Vagina (tissue), 2 donors: ENCODE measurements at regions not wholly inside any gene's neighbourhood (a gene's known extent, or its start where the extent isn't known, plus 50 kb on each side); places are given as distances from the start of the nearest gene placed in this dataset.

ENCODE experiments used
- DNase-seq, 2 donors: peaks; one replicate each; pipeline ENCODE4 v3.0.0-alpha.2; 2017; ENCODE audit errors: extremely low spot score in 2 of 2
- H3K27ac ChIP-seq: fragments of 200-600 bp; sonication (generic); one replicate; pipeline ENCODE4 v1.5.1; 2019
- H3K27me3 ChIP-seq: fragments of 200-600 bp; sonication (generic); one replicate; pipeline ENCODE4 v1.5.1; 2019
- H3K36me3 ChIP-seq, 2 donors: fragments of 200-600 bp; sonication (generic); one replicate each; pipeline ENCODE4 v1.5.1; 2017 to 2019
- H3K4me1 ChIP-seq: fragments of 200-600 bp; sonication (generic); one replicate; pipeline ENCODE4 v1.5.1; 2019
- H3K4me3 ChIP-seq, 2 donors: fragments of 200-600 bp; sonication (generic); 1 replicate in 1 of 2; 2 replicates in 1 of 2; pipeline ENCODE4 v1.5.1; 2016 to 2019
- H3K9me3 ChIP-seq: fragments of 200-600 bp; sonication (generic); one replicate; pipeline ENCODE4 v1.5.1; 2019
- CTCF ChIP-seq, 3 experiments: fragments of 450-650 bp in 2 of 3; fragments of 200-600 bp in 1 of 3; sonication (generic) in 1 of 3; IDR thresholded peaks; one replicate each; pipeline ENCODE4 v1.5.1; 2017 to 2019; ENCODE audit warnings: antibody characterized with exemption in 3 of 3, mild to moderate bottlenecking in 2 of 3, moderate library complexity in 2 of 3
- POLR2A ChIP-seq, 2 donors: fragments of 450-650 bp; IDR thresholded peaks; one replicate each; pipeline ENCODE4 v1.6.1; 2017; ENCODE audit warnings: antibody characterized with exemption in 2 of 2, mild to moderate bottlenecking in 2 of 2, moderate library complexity in 2 of 2
- POLR2AphosphoS5 ChIP-seq, 2 donors: sonication (generic); formaldehyde crosslinking; IDR thresholded peaks; one replicate each; pipeline ENCODE4 v1.9.0; 2017; ENCODE audit warnings: antibody characterized with exemption in 2 of 2, mild to moderate bottlenecking in 2 of 2, low read depth in 1 of 2; ENCODE audit not compliant: insufficient read depth in 1 of 2
- intact Hi-C: fragments of 100-400 bp; cut with DNase I; formaldehyde crosslinking; loops from one replicate; pipeline ENCODE4 v1.15.1; 2023

- no peaks in the 10 kb centered on the region for H3K9me3 ChIP-seq
- TF ChIP-seq CTCF (IDR thresholded peaks at IDR 0.05) (no peak), POLR2A (IDR thresholded peaks at IDR 0.05) (no peak), POLR2AphosphoS5 (IDR thresholded peaks at IDR 0.05; ENCODE audit: insufficient read depth in 1 of 2, low read depth in 1 of 2) (no peak)
- H3K4me1 ChIP-seq = no peaks in the 10 kb centered on the region
- no peaks in the 10 kb centered on the region for H3K27me3 ChIP-seq
- H3K27ac ChIP-seq = no peak overlapping the region
- DNase-seq = no peak
- no peaks in the 10 kb centered on the region for H3K36me3 ChIP-seq
- intact Hi-C loops = no loop called here
- H3K4me3 ChIP-seq = no peak overlapping the region
Observed at GRCh38 chr6:81843302-81843701, 90.8 kb upstream of the TENT5A start.

GRCh38 chr6:81842254-81842653 lies 89.8 kb upstream of the TENT5A start:
- intact Hi-C loops = no loop called here
- H3K9me3 ChIP-seq = no peaks in the 10 kb centered on the region
- H3K27me3 ChIP-seq = no peaks in the 10 kb centered on the region
- H3K36me3 ChIP-seq = no peaks in the 10 kb centered on the region
- no peak for DNase-seq
- no peak overlapping the region for H3K4me3 ChIP-seq
- no peak overlapping the region for H3K27ac ChIP-seq
- no peaks in the 10 kb centered on the region for H3K4me1 ChIP-seq
- TF ChIP-seq POLR2A (IDR thresholded peaks at IDR 0.05) = no peak
- no peak for TF ChIP-seq POLR2AphosphoS5 (IDR thresholded peaks at IDR 0.05; ENCODE audit: insufficient read depth in 1 of 2, low read depth in 1 of 2)
- TF ChIP-seq CTCF (IDR thresholded peaks at IDR 0.05) = no peak

- no peak for DNase-seq
- no peak overlapping the region for H3K27ac ChIP-seq
- no peaks in the 10 kb centered on the region for H3K4me1 ChIP-seq
- H3K9me3 ChIP-seq = no peaks in the 10 kb centered on the region
- TF ChIP-seq CTCF (IDR thresholded peaks at IDR 0.05) (no peak), POLR2AphosphoS5 (IDR thresholded peaks at IDR 0.05; ENCODE audit: insufficient read depth in 1 of 2, low read depth in 1 of 2) (no peak), POLR2A (IDR thresholded peaks at IDR 0.05) (no peak)
- H3K27me3 ChIP-seq = no peaks in the 10 kb centered on the region
- intact Hi-C loops = no loop called here
- no peak overlapping the region for H3K4me3 ChIP-seq
- H3K36me3 ChIP-seq = no peaks in the 10 kb centered on the region
Observed at GRCh38 chr6:81838724-81839426, 86.4 kb upstream of the TENT5A start.

GRCh38 chr6:81838031-81838430 lies 85.5 kb upstream of the TENT5A start:
- Histone ChIP-seq H3K36me3 (no peaks in the 10 kb centered on the region), H3K9me3 (no peaks in the 10 kb centered on the region), H3K27ac (no peak overlapping the region), H3K4me3 (no peak overlapping the region), H3K4me1 (no peaks in the 10 kb centered on the region), H3K27me3 (no peaks in the 10 kb centered on the region)
- no peak for TF ChIP-seq POLR2A (IDR thresholded peaks at IDR 0.05)
- TF ChIP-seq POLR2AphosphoS5 (IDR thresholded peaks at IDR 0.05; ENCODE audit: insufficient read depth in 1 of 2, low read depth in 1 of 2) = no peak
- no peak for TF ChIP-seq CTCF (IDR thresholded peaks at IDR 0.05)
- DNase-seq = no peak
- intact Hi-C loops = no loop called here

- TF ChIP-seq CTCF (IDR thresholded peaks at IDR 0.05) (no peak), POLR2A (IDR thresholded peaks at IDR 0.05) (no peak)
- H3K4me1 ChIP-seq = no peaks in the 10 kb centered on the region
Observed at GRCh38 chr6:81834141-81834681, 81.7 kb upstream of the TENT5A start.

More at GRCh38 chr6:81834141-81834681, 81.7 kb upstream of the TENT5A start:
- intact Hi-C loops = no loop called here
- no peak overlapping the region for H3K27ac ChIP-seq
- H3K4me3 ChIP-seq = no peak overlapping the region
- no peaks in the 10 kb centered on the region for H3K9me3 ChIP-seq
- DNase-seq = no peak
- H3K36me3 ChIP-seq = no peaks in the 10 kb centered on the region
- H3K27me3 ChIP-seq = no peaks in the 10 kb centered on the region
